ENCODE measurements at regions not wholly inside any gene's neighbourhood (a gene's known extent, or its start where the extent isn't known, plus 50 kb on each side); places are given as distances from the start of the nearest gene placed in this dataset.

DNA sequence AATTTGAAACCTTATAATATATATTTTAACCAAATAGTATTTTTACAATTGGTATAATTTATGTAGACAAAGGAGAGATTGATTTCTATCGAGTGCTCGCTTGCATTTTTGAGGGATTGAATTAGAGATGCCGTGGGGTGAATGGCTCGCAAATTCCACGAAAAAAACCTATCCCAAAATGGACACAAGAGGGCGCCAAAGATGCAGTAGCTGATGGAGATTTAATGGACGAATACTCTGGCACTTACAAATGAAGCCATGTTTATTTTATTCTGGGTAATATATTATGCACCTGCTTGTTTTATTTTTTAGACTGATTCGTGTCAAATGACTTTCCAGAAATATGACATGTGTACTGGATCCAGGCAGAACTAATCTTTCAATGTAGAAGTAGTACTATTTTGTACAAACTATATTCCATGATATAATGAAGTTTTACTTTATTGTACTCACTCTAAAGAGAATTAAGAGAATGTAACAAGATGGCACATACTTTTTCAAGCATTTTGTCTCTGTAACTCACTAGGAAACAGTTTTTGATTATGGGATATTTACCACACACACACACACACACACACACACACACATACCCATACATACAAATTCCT, 505.4 kb downstream of the PLCL1 start:
- TF ChIP-seq, protein P1, sequence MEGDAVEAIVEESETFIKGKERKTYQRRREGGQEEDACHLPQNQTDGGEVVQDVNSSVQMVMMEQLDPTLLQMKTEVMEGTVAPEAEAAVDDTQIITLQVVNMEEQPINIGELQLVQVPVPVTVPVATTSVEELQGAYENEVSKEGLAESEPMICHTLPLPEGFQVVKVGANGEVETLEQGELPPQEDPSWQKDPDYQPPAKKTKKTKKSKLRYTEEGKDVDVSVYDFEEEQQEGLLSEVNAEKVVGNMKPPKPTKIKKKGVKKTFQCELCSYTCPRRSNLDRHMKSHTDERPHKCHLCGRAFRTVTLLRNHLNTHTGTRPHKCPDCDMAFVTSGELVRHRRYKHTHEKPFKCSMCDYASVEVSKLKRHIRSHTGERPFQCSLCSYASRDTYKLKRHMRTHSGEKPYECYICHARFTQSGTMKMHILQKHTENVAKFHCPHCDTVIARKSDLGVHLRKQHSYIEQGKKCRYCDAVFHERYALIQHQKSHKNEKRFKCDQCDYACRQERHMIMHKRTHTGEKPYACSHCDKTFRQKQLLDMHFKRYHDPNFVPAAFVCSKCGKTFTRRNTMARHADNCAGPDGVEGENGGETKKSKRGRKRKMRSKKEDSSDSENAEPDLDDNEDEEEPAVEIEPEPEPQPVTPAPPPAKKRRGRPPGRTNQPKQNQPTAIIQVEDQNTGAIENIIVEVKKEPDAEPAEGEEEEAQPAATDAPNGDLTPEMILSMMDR (IDR thresholded peaks at IDR 0.05; ENCODE audit: insufficient read depth, low read depth, low read length, missing control alignments), result peak; percentile 72
- peak; percentile 51 for DNase-seq (ENCODE audit: low read depth)
- no peak overlapping the region for H3K4me3 ChIP-seq (ENCODE audit: low read depth, low read length)

DNA sequence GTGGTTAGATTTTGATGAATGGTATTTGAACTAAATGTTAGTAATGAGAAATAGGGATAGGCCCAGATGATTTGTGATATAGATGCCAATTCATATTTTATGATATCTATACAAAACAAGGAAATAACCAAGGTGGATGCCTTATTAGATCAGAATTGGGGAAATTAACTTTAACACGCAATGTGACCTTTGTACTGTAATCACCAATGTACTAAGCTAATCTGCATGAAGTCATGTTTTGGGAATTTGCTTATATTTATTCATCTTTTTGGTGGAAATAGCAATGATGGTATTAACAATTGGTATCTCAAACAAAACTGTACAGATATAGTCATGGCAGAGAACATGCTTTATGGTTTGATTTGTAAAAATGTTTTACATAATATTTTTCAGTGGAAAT, 504.7 kb downstream of the PLCL1 start:
- no peak overlapping the region for H3K4me3 ChIP-seq (ENCODE audit: low read depth, low read length)
- TF ChIP-seq, protein P1 (IDR thresholded peaks at IDR 0.05; ENCODE audit: insufficient read depth, low read depth, low read length, missing control alignments), result no peak
- DNase-seq (ENCODE audit: low read depth), result no peak

DNA sequence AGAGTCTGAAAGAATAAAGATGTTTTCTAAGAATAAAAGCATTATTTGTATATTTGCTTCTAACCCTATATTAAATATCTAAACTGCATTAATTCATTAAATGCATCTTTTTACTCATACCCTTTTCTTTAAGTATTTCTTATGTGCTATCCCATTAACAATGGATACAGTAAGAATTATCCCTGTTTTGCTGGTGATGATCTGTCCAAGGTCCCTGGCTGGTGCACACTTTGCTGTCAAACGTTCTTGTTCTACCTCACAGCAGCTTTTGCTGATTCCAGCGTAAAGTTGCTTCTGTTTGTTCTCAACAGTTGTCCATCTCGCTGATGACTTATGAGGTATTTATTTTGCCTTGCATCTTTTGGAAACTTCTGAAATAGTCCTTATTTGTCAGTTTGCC, 504.0 kb downstream of the PLCL1 start:
- no peak for DNase-seq (ENCODE audit: low read depth)
- H3K4me3 ChIP-seq (ENCODE audit: low read depth, low read length), result no peak overlapping the region
- TF ChIP-seq, protein P1 (IDR thresholded peaks at IDR 0.05; ENCODE audit: insufficient read depth, low read depth, low read length, missing control alignments), result no peak

DNA sequence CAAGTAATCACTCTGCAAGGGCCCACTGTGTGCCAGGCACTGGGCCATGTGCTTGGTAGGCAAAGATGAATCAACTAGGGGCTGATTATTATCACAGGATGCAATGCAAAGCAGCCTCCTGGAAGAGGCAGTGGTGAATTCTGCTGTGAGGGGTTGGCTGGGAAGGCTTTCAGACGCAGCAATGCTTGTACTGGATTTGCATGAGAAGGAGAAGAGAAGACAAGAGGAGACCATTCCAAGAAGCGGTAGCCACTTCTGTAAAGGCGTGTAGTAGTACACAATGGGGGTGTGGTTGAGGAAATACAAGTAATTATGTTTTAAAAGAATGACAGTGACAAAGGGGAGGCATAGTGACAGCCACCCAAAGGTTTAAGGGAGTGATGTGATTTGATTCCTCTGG, 502.7 kb downstream of the PLCL1 start:
- TF ChIP-seq, protein P1 (IDR thresholded peaks at IDR 0.05; ENCODE audit: insufficient read depth, low read depth, low read length, missing control alignments), result no peak
- H3K4me3 ChIP-seq (ENCODE audit: low read depth, low read length), result no peak overlapping the region
- no peak for DNase-seq (ENCODE audit: low read depth)

DNA sequence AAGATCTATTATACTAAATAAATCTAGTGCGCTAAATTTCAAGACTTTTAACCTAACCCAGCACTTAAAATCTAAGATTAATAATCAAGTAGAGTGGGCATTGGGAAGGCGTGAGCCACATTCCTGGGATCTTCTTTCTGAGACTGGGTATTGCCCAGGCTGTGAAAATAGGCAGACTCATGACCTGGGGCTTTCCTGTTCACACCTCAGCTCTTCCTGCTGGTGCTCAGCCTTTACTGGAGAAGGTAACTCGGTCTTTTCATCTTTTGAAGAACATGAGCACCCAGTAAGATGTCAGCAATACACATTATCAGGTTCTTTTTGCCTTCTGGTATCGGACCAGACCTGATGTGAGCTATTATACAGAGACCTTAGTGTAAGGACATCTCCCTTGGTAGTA, 500.5 kb downstream of the PLCL1 start:
- TF ChIP-seq, protein P1 (IDR thresholded peaks at IDR 0.05; ENCODE audit: insufficient read depth, low read depth, low read length, missing control alignments), result no peak
- DNase-seq (ENCODE audit: low read depth), result no peak
- no peak overlapping the region for H3K4me3 ChIP-seq (ENCODE audit: low read depth, low read length)

DNA sequence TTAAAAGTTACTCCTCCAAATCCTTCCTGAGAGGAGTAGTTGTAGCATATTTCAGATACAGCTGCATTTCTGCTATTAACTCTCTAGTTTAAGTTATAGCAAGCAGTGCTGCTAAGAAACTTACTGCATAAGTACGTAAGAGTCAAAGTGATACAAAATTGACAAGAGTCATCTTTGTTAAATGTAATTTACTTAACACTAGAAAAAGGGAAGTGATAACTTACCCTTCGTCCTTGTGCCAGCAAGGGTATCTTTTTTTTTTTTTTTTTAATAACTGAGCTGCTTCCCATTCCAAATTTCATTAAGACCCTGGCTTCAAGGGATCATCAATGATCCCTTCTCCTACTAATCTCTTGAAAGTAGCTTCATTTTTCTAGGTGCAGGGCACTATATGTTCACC, 493.0 kb downstream of the PLCL1 start:
- TF ChIP-seq, protein P1 (IDR thresholded peaks at IDR 0.05; ENCODE audit: insufficient read depth, low read depth, low read length, missing control alignments), result no peak
- no peak overlapping the region for H3K4me3 ChIP-seq (ENCODE audit: low read depth, low read length)
- no peak for DNase-seq (ENCODE audit: low read depth)

DNA sequence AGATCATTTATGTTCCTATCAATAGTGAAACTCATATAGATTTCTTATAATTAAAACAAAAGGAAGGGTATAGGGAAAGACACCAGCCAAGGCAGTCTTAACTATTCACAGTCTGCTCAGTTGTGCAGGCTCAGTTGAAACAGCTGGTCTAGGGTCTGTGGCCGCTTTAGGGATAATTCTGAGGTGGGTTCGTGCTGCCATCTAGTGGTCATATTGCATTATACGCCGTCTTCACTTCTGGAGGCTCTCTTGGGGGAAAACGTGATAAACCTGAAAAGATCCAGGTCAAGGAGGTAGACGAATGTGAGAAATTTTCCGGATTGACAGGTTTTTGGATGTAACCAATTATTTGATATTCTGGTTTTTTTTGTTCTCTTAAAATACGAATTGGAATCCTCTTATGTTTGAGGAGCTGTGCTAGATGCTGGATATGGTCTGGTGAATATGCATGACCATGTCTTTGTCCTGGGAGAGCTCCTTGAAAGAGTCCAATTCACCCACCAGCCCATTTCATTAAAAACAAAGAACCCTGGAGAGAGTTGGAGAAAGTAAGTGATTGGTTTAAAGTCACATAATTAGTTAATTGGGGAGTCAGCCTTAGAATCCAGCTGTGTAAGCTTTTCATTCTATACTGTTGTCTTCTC, 492.4 kb downstream of the PLCL1 start:
- TF ChIP-seq, protein P1 (IDR thresholded peaks at IDR 0.05; ENCODE audit: insufficient read depth, low read depth, low read length, missing control alignments), result peak; percentile 68
- DNase-seq (ENCODE audit: low read depth), result peak; percentile 67
- H3K4me3 ChIP-seq (ENCODE audit: low read depth, low read length), result no peak overlapping the region

All from GM12865 (cell line).